GM19438 (cell line): ENCODE measurements at regions not wholly inside any gene's neighbourhood (a gene's known extent, or its start where the extent isn't known, plus 50 kb on each side); places are given as distances from the start of the nearest gene placed in this dataset.
"Not testable (repeated sequence)": the region's sequence is repeated elsewhere in the genome, so short reads cannot be mapped to it uniquely, and the experiment has no call there.

Experiments
- ATAC-seq: cut with Tn5 transposase; IDR thresholded peaks from one replicate; pipeline ENCODE4 v1.9.1; 2021; ENCODE audit warnings: low read depth; ENCODE audit not compliant: unreplicated experiment

GRCh38 chr7:65071854-65072431 lies 65.5 kb upstream of the ERV3-1 start:
- not testable (repeated sequence) for ATAC-seq

- ATAC-seq, result not testable (repeated sequence)
Measured at GRCh38 chr7:65069476-65069875, 63.0 kb upstream of the ERV3-1 start.

GRCh38 chr7:65062566-65062965 lies 56.1 kb upstream of the ERV3-1 start:
- ATAC-seq, result not testable (repeated sequence)

- ATAC-seq, result not testable (repeated sequence)
Measured at GRCh38 chr7:65059247-65059646, 52.8 kb upstream of the ERV3-1 start.
